Thyroid gland (tissue), 4 donors: ENCODE measurements at regions not wholly inside any gene's neighbourhood (a gene's known extent, or its start where the extent isn't known, plus 50 kb on each side); places are given as distances from the start of the nearest gene placed in this dataset.

ENCODE experiments used
- DNase-seq, 2 donors: peaks; one replicate each; pipeline ENCODE4 v3.0.0-alpha.2; 2019
- H3K27ac ChIP-seq, 3 donors: fragments of 200-600 bp; sonication (generic); 1 replicate in 2 of 3; 2 replicates in 1 of 3; pipeline ENCODE4 v1.5.1; 2016 to 2019; ENCODE audit warnings: mild to moderate bottlenecking in 1 of 3, moderate library complexity in 1 of 3
- H3K27me3 ChIP-seq: fragments of 200-600 bp; sonication (generic); one replicate; pipeline ENCODE4 v1.5.1; 2019
- H3K36me3 ChIP-seq, 2 donors: fragments of 200-600 bp; sonication (generic); one replicate each; pipeline ENCODE4 v1.5.1; 2016 to 2019
- H3K4me1 ChIP-seq, 2 donors: fragments of 200-600 bp; sonication (generic); one replicate each; pipeline ENCODE4 v1.5.1; 2017 to 2019
- H3K4me3 ChIP-seq, 3 donors: fragments of 200-600 bp; sonication (generic); replicated peaks in 1 of 3; 1 replicate in 2 of 3; 2 replicates in 1 of 3; pipeline ENCODE4 v1.5.1; 2016; ENCODE audit warnings: mild to moderate bottlenecking in 1 of 3
- H3K9me3 ChIP-seq: fragments of 200-600 bp; sonication (generic); one replicate; pipeline ENCODE4 v1.5.1; 2017
- POLR2A ChIP-seq, 2 donors: fragments of 450-650 bp; IDR thresholded peaks; one replicate each; pipeline ENCODE4 v1.6.1; 2017; ENCODE audit warnings: antibody characterized with exemption in 2 of 2, mild to moderate bottlenecking in 2 of 2, moderate library complexity in 1 of 2
- WGBS, 2 donors: methylation state at CpG; one replicate each; pipeline ENCODE4 v1.1.5; 2017; 5-methylcytosine and 5-hydroxymethylcytosine counted together
- intact Hi-C: fragments of 100-400 bp; cut with DNase I; formaldehyde crosslinking; loops from one replicate; pipeline ENCODE4 v1.15.1; 2023
- TF ChIP-seq, protein P1 (sequence below), 6 experiments: fragments of 200-600 bp in 3 of 6; fragments of 450-650 bp in 3 of 6; sonication (generic) in 3 of 6; IDR thresholded peaks; one replicate each; pipeline ENCODE4 v1.5.1; 2016 to 2019; ENCODE audit warnings: antibody characterized with exemption in 6 of 6, mild to moderate bottlenecking in 2 of 6, inconsistent platforms in 1 of 6, moderate library complexity in 1 of 6

DNA sequence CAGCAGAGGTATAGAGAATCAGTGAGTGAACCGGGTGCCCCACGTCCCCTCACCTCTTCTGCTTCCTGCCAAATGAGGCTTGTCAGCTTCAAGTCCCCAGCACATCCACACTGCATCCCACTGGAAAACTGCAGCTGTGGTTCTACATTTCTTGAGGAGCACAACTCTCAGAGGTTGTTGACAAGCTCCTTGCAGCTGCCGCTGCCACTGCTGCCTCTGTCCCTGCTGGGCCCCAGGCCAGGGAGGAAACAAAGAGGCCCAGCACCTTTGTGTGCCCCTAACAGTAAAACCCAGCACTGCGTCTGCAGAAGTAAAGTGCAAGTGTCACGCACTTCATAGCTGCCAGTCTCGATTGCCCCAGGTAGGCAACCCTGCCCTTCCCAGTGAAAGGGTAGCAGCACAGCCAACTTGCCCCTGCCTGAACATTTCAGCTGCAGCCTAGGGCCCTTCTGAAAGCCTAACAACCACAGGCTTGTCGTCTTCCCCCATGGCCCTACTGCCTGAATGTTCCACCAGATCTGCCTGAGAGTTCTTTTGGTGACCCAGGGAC is 1162.1 kb upstream of the USP15 start:
- Histone ChIP-seq H3K27me3 (no peaks in the 10 kb centered on the region), H3K9me3 (no peaks in the 10 kb centered on the region), H3K36me3 (no peaks in the 10 kb centered on the region), H3K27ac (no peak overlapping the region), H3K4me1 (no peaks in the 10 kb centered on the region), H3K4me3 (no peak overlapping the region)
- no peak for DNase-seq
- TF ChIP-seq, protein P1, sequence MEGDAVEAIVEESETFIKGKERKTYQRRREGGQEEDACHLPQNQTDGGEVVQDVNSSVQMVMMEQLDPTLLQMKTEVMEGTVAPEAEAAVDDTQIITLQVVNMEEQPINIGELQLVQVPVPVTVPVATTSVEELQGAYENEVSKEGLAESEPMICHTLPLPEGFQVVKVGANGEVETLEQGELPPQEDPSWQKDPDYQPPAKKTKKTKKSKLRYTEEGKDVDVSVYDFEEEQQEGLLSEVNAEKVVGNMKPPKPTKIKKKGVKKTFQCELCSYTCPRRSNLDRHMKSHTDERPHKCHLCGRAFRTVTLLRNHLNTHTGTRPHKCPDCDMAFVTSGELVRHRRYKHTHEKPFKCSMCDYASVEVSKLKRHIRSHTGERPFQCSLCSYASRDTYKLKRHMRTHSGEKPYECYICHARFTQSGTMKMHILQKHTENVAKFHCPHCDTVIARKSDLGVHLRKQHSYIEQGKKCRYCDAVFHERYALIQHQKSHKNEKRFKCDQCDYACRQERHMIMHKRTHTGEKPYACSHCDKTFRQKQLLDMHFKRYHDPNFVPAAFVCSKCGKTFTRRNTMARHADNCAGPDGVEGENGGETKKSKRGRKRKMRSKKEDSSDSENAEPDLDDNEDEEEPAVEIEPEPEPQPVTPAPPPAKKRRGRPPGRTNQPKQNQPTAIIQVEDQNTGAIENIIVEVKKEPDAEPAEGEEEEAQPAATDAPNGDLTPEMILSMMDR (IDR thresholded peaks at IDR 0.05), result no peak
- TF ChIP-seq POLR2A (IDR thresholded peaks at IDR 0.05), result no peak
- WGBS, 2 donors, result 61% methylated on average over 7 of the region's 7 CpGs
- intact Hi-C loops, result no loop called here

DNA sequence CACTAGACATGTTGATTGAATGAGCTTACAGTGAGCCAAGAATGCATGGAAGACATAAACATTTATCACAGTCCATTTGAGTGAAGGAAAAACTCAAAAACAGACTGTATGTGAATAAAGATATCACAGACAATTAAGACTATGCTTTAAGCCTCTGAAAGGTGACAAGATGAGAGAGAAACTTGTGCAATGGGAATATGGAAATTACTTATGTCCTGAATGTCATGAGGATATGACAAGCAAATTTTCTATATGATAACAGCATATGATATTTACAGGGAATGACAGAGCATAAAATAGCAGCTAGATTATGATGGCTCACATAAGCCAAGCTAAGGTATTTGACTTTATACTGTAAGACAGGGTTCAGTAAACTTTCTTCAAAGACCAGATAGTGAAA is 1153.1 kb upstream of the USP15 start:
- Histone ChIP-seq H3K9me3 (no peaks in the 10 kb centered on the region), H3K27me3 (no peaks in the 10 kb centered on the region), H3K4me1 (no peaks in the 10 kb centered on the region), H3K4me3 (no peak overlapping the region), H3K36me3 (no peaks in the 10 kb centered on the region), H3K27ac (no peak overlapping the region)
- TF ChIP-seq, protein P1 (IDR thresholded peaks at IDR 0.05), result no peak
- TF ChIP-seq POLR2A (IDR thresholded peaks at IDR 0.05), result no peak
- no peak for DNase-seq
- intact Hi-C loops, result no loop called here

DNA sequence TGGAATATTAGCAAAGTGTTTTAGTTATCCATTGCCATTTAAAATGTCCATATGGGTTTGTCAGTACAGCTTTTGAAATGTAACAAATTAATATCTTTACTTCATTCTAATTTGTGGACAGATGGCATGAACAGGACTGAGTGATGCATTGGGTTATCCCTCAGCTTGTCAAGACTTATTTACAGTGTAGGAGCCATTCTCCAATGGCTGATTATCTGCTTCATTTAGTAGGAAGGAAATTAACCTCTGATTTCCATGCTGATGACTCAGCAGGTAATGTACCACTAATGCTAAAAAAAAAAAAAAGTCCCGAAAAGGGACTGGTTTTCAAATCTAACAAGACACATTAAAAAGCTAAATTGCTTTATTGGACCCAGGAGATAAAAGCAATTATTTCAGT is 1149.0 kb upstream of the USP15 start:
- no peaks in the 10 kb centered on the region for H3K36me3 ChIP-seq
- DNase-seq, result no peak
- no peaks in the 10 kb centered on the region for H3K27me3 ChIP-seq
- H3K9me3 ChIP-seq, result no peaks in the 10 kb centered on the region
- H3K27ac ChIP-seq, result no peak overlapping the region
- WGBS, 2 donors, result 81 to 92% methylated on average over 1 of the region's 1 CpG
- H3K4me1 ChIP-seq, result no peaks in the 10 kb centered on the region
- intact Hi-C loops, result no loop called here
- no peak overlapping the region for H3K4me3 ChIP-seq
- no peak for TF ChIP-seq POLR2A (IDR thresholded peaks at IDR 0.05)
- TF ChIP-seq, protein P1 (IDR thresholded peaks at IDR 0.05), result no peak

DNA sequence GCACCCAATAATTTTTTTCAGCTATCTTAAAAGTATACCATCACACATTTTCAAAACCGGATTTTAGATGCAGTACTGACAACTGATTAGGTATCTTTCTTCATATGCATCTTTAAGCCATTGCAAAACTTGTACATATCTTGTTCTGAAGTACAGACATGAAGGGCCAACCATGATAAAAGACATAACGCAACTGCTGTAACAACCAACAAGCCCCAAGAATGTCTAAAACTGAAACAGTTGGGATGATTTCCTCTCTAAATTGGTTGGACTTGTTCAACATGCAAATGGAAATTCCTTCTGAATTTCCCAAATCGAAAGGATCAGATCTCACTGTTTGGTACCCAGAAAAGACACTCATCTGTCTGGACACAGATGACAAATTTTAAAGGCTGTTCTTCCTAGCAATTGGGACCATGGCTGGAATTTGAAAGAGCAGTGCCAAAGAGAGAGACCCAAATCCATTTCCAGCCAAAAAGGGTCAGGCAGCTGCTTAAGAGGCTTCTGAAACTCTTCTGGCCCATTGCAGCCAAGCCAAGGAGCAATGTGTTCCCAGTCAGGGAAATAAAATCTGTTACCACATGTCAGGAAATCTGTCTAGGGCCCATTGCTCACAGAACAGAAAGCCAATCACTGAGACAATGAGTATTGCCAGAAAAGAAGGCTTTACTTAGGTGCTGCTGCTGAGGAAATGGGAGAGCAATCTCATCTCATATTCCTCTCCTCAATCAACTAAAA is 1122.4 kb upstream of the USP15 start:
- Histone ChIP-seq H3K9me3 (no peaks in the 10 kb centered on the region), H3K4me1 (no peaks in the 10 kb centered on the region), H3K36me3 (no peaks in the 10 kb centered on the region), H3K27me3 (no peaks in the 10 kb centered on the region), H3K4me3 (no peak overlapping the region), H3K27ac (no peak overlapping the region)
- DNase-seq, result no peak
- intact Hi-C loops, result no loop called here
- WGBS, 2 donors, result 89 to 90% methylated on average over 3 of the region's 3 CpGs
- TF ChIP-seq, protein P1 (IDR thresholded peaks at IDR 0.05), result no peak
- no peak for TF ChIP-seq POLR2A (IDR thresholded peaks at IDR 0.05)

DNA sequence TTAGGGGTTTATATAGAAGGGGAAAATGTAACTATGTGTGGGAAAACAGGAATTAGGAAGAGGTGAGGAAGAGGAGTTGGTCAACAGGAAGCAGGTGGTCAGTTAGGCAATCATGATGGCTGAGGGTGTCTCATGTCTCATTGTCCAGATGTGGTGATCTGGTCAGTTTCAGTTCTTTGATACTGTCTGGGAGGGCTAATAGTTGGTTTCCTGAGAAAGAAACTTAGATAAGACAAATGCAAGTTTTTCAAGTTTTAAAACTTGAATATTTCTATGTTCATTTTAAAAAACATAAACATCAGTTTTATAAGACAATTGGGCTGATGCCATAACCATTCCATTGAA is 1121.8 kb upstream of the USP15 start:
- intact Hi-C loops, result no loop called here
- no peaks in the 10 kb centered on the region for H3K36me3 ChIP-seq
- no peak for TF ChIP-seq POLR2A (IDR thresholded peaks at IDR 0.05)
- TF ChIP-seq, protein P1 (IDR thresholded peaks at IDR 0.05), result no peak
- no peaks in the 10 kb centered on the region for H3K4me1 ChIP-seq
- DNase-seq, result no peak
- no peak overlapping the region for H3K4me3 ChIP-seq
- no peak overlapping the region for H3K27ac ChIP-seq
- no peaks in the 10 kb centered on the region for H3K27me3 ChIP-seq
- no peaks in the 10 kb centered on the region for H3K9me3 ChIP-seq
